ENCODE measurements at regions not wholly inside any gene's neighbourhood (a gene's known extent, or its start where the extent isn't known, plus 50 kb on each side); places are given as distances from the start of the nearest gene placed in this dataset.

DNA sequence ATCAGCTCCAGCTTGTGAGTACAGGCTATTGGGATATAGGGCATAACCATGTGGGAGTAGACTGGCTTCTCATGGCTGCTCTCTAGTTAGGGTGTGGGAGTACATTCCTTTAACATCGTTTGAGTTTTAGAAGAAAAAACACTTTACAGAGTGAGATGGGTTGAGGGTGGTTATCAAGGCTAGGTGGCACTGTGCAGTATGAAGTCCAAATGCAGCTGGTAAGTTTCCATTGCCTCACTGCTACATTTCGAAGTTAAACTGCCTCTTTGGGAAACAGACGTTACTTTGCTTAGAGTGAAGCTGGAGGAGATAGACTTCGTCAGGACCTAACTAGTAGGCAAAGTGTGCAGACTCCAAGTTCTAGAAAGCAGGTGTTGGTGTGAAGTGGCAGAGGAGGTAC is 192.4 kb downstream of the SQOR start:
- TF ChIP-seq, protein P1, sequence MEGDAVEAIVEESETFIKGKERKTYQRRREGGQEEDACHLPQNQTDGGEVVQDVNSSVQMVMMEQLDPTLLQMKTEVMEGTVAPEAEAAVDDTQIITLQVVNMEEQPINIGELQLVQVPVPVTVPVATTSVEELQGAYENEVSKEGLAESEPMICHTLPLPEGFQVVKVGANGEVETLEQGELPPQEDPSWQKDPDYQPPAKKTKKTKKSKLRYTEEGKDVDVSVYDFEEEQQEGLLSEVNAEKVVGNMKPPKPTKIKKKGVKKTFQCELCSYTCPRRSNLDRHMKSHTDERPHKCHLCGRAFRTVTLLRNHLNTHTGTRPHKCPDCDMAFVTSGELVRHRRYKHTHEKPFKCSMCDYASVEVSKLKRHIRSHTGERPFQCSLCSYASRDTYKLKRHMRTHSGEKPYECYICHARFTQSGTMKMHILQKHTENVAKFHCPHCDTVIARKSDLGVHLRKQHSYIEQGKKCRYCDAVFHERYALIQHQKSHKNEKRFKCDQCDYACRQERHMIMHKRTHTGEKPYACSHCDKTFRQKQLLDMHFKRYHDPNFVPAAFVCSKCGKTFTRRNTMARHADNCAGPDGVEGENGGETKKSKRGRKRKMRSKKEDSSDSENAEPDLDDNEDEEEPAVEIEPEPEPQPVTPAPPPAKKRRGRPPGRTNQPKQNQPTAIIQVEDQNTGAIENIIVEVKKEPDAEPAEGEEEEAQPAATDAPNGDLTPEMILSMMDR (IDR thresholded peaks at IDR 0.05; ENCODE audit: borderline replicate concordance): no peak
- intact Hi-C loops (cut with micrococcal nuclease): no loop called here
- Histone ChIP-seq H3K27me3 (ENCODE audit: low read depth) (no peaks in the 10 kb centered on the region), H3K4me1 (no peaks in the 10 kb centered on the region), H3K4me3 (no peak overlapping the region), H3K9me3 (replicated peaks) (peaks cover 5% of the 10 kb centered on the region), H3K27ac (replicated peaks) (no peak overlapping the region), H3K36me3 (no peaks in the 10 kb centered on the region)
- DNase-seq: no peak

DNA sequence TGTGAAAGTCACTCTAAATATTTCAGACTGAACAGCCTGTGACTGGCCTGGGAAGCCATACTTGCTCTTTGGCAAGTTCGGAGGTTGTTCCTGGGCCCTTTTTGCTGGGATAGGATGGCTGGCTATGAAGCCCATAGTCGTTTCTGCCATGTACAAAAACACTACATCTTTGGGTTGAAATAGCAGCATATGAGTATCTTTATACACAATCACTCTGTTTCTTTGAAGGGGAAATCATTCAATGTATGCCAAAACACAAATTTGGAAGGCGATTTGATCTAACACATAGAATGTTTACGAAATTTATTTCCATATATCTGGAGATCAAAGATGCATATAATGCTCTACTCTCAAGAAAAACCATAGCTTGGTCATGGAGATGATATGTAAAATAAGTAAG is 192.9 kb downstream of the SQOR start:
- Histone ChIP-seq H3K4me1 (no peaks in the 10 kb centered on the region), H3K27me3 (ENCODE audit: low read depth) (no peaks in the 10 kb centered on the region), H3K36me3 (no peaks in the 10 kb centered on the region), H3K27ac (replicated peaks) (no peak overlapping the region), H3K4me3 (no peak overlapping the region), H3K9me3 (replicated peaks) (peaks cover 5% of the 10 kb centered on the region)
- TF ChIP-seq, protein P1 (IDR thresholded peaks at IDR 0.05; ENCODE audit: borderline replicate concordance): no peak
- no peak for DNase-seq
- intact Hi-C loops (cut with micrococcal nuclease): no loop called here

DNA sequence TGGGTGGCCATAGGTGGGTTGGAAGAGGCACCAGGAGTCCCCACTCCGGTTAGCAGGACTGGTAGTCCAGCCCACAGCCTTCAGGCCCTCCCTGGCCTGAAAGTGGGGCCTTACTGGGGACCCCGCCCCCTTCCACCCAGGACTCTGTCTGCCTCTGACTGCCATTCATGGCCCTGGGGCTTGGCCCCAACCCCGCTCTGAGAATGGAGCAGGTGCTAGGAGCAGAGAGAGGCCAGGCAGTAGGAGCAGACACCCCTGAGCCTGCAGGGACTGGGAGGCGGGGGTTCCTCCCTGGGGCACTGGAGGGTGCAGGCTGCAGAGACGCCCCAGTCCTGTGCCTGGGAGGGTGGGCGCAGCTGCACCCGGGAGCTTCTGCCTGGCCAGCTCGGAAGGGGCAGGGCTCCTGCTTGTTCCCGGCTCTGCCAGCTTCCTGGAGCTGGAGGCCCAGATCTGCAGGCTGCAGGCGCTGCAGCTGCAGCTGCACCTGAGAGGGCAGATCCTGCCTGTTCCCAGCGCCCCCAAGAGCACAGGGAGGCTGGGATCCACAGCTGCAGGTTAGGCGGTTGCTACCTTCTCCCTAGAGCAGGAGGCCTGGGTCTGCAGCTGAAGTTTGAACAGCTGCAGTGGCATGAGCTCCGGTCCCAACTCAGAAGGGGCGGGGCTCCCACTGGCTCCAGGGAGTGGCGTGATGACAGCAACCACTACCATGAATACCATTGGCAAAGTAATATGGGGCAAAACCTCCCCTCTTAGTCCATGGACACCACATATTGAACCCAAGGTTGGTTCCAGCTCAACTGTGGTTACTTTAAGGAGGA is 194.7 kb downstream of the SQOR start:
- no peaks in the 10 kb centered on the region for H3K27me3 ChIP-seq (ENCODE audit: low read depth)
- H3K9me3 ChIP-seq (replicated peaks): peaks cover 5% of the 10 kb centered on the region
- H3K27ac ChIP-seq (replicated peaks): no peak overlapping the region
- no peaks in the 10 kb centered on the region for H3K36me3 ChIP-seq
- DNase-seq: no peak
- intact Hi-C loops (cut with micrococcal nuclease): no loop called here
- H3K4me3 ChIP-seq: no peak overlapping the region
- no peaks in the 10 kb centered on the region for H3K4me1 ChIP-seq
- TF ChIP-seq, protein P1 (IDR thresholded peaks at IDR 0.05; ENCODE audit: borderline replicate concordance): no peak

DNA sequence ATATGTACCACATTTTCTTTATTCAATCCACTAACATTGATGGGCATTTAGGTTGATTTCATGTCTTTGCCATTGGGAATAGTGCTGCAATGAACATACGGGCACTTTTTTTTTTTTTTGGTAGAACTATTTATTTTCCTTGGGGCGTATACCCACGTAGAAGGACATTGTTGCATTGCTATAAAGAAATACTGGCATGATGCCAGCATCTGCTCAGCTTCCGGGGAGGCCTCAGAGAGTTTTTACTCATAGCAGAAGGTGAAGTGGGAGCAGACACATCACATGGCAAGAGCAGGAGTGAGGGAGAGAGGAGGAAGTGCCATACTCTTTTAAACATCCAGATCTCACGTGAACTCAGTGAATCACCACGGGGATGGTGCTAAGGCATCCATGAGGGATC is 197.0 kb downstream of the SQOR start:
- no peak for DNase-seq
- H3K27me3 ChIP-seq (ENCODE audit: low read depth): no peaks in the 10 kb centered on the region
- intact Hi-C loops (cut with micrococcal nuclease): no loop called here
- TF ChIP-seq, protein P1 (IDR thresholded peaks at IDR 0.05; ENCODE audit: borderline replicate concordance): no peak
- H3K4me1 ChIP-seq: no peaks in the 10 kb centered on the region
- H3K36me3 ChIP-seq: no peaks in the 10 kb centered on the region
- H3K4me3 ChIP-seq: no peak overlapping the region
- H3K9me3 ChIP-seq (replicated peaks): peaks cover 5% of the 10 kb centered on the region
- H3K27ac ChIP-seq (replicated peaks): no peak overlapping the region

DNA sequence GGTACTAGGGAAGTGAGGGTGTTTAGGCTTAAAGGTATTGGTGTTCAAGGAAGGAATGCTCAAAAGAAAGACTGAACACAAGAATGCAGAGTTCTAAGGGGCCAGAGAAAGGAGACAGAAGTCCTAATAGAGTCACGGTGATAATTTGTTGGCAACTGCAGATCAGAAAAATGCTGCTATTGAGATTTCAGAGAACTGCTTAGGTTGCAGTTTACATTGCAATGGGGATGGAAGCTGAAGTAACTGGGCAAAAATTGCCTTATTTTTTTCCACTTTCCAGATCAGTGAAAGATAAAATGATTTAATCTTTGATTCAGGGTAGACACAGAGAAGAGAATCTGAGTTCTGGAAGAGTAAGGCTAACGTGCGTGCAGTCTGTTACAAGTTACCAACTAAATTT is 199.8 kb downstream of the SQOR start:
- H3K36me3 ChIP-seq: no peaks in the 10 kb centered on the region
- peaks cover 5% of the 10 kb centered on the region for H3K9me3 ChIP-seq (replicated peaks)
- H3K27me3 ChIP-seq (ENCODE audit: low read depth): no peaks in the 10 kb centered on the region
- TF ChIP-seq, protein P1 (IDR thresholded peaks at IDR 0.05; ENCODE audit: borderline replicate concordance): no peak
- DNase-seq: no peak
- no peaks in the 10 kb centered on the region for H3K4me1 ChIP-seq
- no peak overlapping the region for H3K4me3 ChIP-seq
- no peak overlapping the region for H3K27ac ChIP-seq (replicated peaks)
- intact Hi-C loops (cut with micrococcal nuclease): no loop called here
